ENCODE measurements at regions not wholly inside any gene's neighbourhood (a gene's known extent, or its start where the extent isn't known, plus 50 kb on each side); places are given as distances from the start of the nearest gene placed in this dataset.

GRCh38 chr10:57225920-57226319 lies 864.9 kb upstream of the ZWINT start:
- TF ChIP-seq, protein P1, sequence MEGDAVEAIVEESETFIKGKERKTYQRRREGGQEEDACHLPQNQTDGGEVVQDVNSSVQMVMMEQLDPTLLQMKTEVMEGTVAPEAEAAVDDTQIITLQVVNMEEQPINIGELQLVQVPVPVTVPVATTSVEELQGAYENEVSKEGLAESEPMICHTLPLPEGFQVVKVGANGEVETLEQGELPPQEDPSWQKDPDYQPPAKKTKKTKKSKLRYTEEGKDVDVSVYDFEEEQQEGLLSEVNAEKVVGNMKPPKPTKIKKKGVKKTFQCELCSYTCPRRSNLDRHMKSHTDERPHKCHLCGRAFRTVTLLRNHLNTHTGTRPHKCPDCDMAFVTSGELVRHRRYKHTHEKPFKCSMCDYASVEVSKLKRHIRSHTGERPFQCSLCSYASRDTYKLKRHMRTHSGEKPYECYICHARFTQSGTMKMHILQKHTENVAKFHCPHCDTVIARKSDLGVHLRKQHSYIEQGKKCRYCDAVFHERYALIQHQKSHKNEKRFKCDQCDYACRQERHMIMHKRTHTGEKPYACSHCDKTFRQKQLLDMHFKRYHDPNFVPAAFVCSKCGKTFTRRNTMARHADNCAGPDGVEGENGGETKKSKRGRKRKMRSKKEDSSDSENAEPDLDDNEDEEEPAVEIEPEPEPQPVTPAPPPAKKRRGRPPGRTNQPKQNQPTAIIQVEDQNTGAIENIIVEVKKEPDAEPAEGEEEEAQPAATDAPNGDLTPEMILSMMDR (IDR thresholded peaks at IDR 0.05): no peak
- TF ChIP-seq EZH2 (IDR thresholded peaks at IDR 0.05; ENCODE audit: borderline replicate concordance, insufficient read depth, low read depth, low read length, poor library complexity, severe bottlenecking): no peak
